ENCODE measurements at regions not wholly inside any gene's neighbourhood (a gene's known extent, or its start where the extent isn't known, plus 50 kb on each side); places are given as distances from the start of the nearest gene placed in this dataset.

GRCh38 chr11:80849253-80849652 is 1408.4 kb upstream of the TENM4 start:
- TF ChIP-seq CTCF (IDR thresholded peaks at IDR 0.05) (no peak), POLR2A (IDR thresholded peaks at IDR 0.05) (no peak)

All from adrenal gland (tissue), 5 donors.